GM19324 (cell line): ENCODE measurements at regions not wholly inside any gene's neighbourhood (a gene's known extent, or its start where the extent isn't known, plus 50 kb on each side); places are given as distances from the start of the nearest gene placed in this dataset.

Experiments used
- ATAC-seq: cut with Tn5 transposase; IDR thresholded peaks from one replicate; pipeline ENCODE4 v1.9.1; 2021; ENCODE audit warnings: mild to moderate bottlenecking, moderate library complexity; ENCODE audit not compliant: unreplicated experiment, low FRiP score

- no peak for ATAC-seq
Measured at GRCh38 chr10:94274142-94274787, 88.5 kb downstream of the NOC3L start.

GRCh38 chr10:94276140-94276539, 86.6 kb downstream of the NOC3L start:
- ATAC-seq: no peak

GRCh38 chr10:94277450-94277849, 85.3 kb downstream of the NOC3L start:
- no peak for ATAC-seq

- peak; percentile 81 for ATAC-seq
Measured at GRCh38 chr10:94279835-94280709, 82.7 kb downstream of the NOC3L start.

GRCh38 chr10:94281654-94282053, 81.1 kb downstream of the NOC3L start:
- no peak for ATAC-seq

- ATAC-seq: no peak
Measured at GRCh38 chr10:94282369-94282768, 80.4 kb downstream of the NOC3L start.
